CD4-positive, alpha-beta T cell treated with Interleukin-21 for 1 hour (primary cell): ENCODE measurements at regions not wholly inside any gene's neighbourhood (a gene's known extent, or its start where the extent isn't known, plus 50 kb on each side); places are given as distances from the start of the nearest gene placed in this dataset.
"Not testable (repeated sequence)": the region's sequence is repeated elsewhere in the genome, so short reads cannot be mapped to it uniquely, and the experiment has no call there.

Source experiments
- DNase-seq: peaks from one replicate; pipeline ENCODE4 v3.0.0-alpha.2; 2020

GRCh38 chr2:173550143-173550542 lies 195.5 kb downstream of the CDCA7 start:
- no peak for DNase-seq

GRCh38 chr2:173552531-173552930 lies 197.9 kb downstream of the CDCA7 start:
- DNase-seq = no peak

GRCh38 chr2:173553593-173553992 lies 198.9 kb downstream of the CDCA7 start:
- no peak for DNase-seq

- DNase-seq = no peak
Observed at GRCh38 chr2:173555833-173556232, 201.2 kb downstream of the CDCA7 start.

GRCh38 chr2:173556816-173557215 lies 202.1 kb downstream of the CDCA7 start:
- DNase-seq = no peak

- no peak for DNase-seq
Observed at GRCh38 chr2:173557497-173557896, 202.8 kb downstream of the CDCA7 start.

GRCh38 chr2:173567493-173567892 lies 212.8 kb downstream of the CDCA7 start:
- no peak for DNase-seq

GRCh38 chr2:173568054-173568453 lies 213.4 kb downstream of the CDCA7 start:
- DNase-seq = no peak

GRCh38 chr2:173571021-173571821 lies 216.5 kb downstream of the CDCA7 start:
- no peak for DNase-seq

GRCh38 chr2:173571887-173572680 lies 217.4 kb downstream of the CDCA7 start:
- DNase-seq = no peak

GRCh38 chr2:173572848-173573247 lies 218.2 kb downstream of the CDCA7 start:
- DNase-seq = no peak

GRCh38 chr2:173573782-173574181 lies 219.1 kb downstream of the CDCA7 start:
- DNase-seq = not testable (repeated sequence)

GRCh38 chr2:173574324-173575112 lies 219.8 kb downstream of the CDCA7 start:
- no peak for DNase-seq

GRCh38 chr2:173578404-173579107 lies 223.9 kb downstream of the CDCA7 start:
- no peak for DNase-seq

GRCh38 chr2:173580351-173580750 lies 225.7 kb downstream of the CDCA7 start:
- no peak for DNase-seq

- DNase-seq = no peak
Observed at GRCh38 chr2:173580956-173581355, 226.3 kb downstream of the CDCA7 start.

- DNase-seq = no peak
Observed at GRCh38 chr2:173583196-173583595, 228.5 kb downstream of the CDCA7 start.

- no peak for DNase-seq
Observed at GRCh38 chr2:173584000-173584399, 229.3 kb downstream of the CDCA7 start.

GRCh38 chr2:173584676-173585458 lies 230.2 kb downstream of the CDCA7 start:
- no peak for DNase-seq

- no peak for DNase-seq
Observed at GRCh38 chr2:173588931-173589369, 234.3 kb downstream of the CDCA7 start.

GRCh38 chr2:173589604-173590275 lies 235.1 kb downstream of the CDCA7 start:
- no peak for DNase-seq
